Calu3 (cell line): ENCODE measurements at regions not wholly inside any gene's neighbourhood (a gene's known extent, or its start where the extent isn't known, plus 50 kb on each side); places are given as distances from the start of the nearest gene placed in this dataset.

Experiments used
- BruUV-seq: library from RNA; stranded (reverse); fragments of 400-500 nt; replicated peaks from 2 replicates; lab custom pipeline; 2021; lab: Mats Ljungman, UMichigan
- CTCF ChIA-PET: fragments of 300-600 bp; sonication (Branson Sonifier 250); formaldehyde crosslinking; loops from one replicate; lab custom pipeline; 2022; ENCODE audit warnings: antibody characterized with exemption; lab: Charles Lee
- DNase-seq: peaks from one replicate; pipeline ENCODE4 v3.0.0; 2022
- H3K27ac Mint-ChIP-seq: one replicate; pipeline ENCODE4 v1.8.0; 2022; ENCODE audit warnings: mixed read lengths; ENCODE audit not compliant: unreplicated experiment
- H3K27me3 Mint-ChIP-seq: one replicate; pipeline ENCODE4 v1.8.0; 2022; ENCODE audit warnings: mixed read lengths; ENCODE audit not compliant: unreplicated experiment
- H3K36me3 Mint-ChIP-seq: one replicate; pipeline ENCODE4 v1.8.0; 2022; ENCODE audit warnings: mild to moderate bottlenecking, moderate library complexity, mixed read lengths; ENCODE audit not compliant: insufficient read depth, unreplicated experiment
- H3K4me1 Mint-ChIP-seq: one replicate; pipeline ENCODE4 v1.8.0; 2022; ENCODE audit warnings: mild to moderate bottlenecking, low read depth, mixed read lengths; ENCODE audit not compliant: unreplicated experiment
- H3K4me3 Mint-ChIP-seq: one replicate; pipeline ENCODE4 v1.8.0; 2022; ENCODE audit warnings: mild to moderate bottlenecking, low read depth, moderate library complexity, mixed read lengths; ENCODE audit not compliant: unreplicated experiment
- H3K9me3 Mint-ChIP-seq: one replicate; pipeline ENCODE4 v1.8.0; 2022; ENCODE audit warnings: low read depth, mixed read lengths; ENCODE audit not compliant: unreplicated experiment
- intact Hi-C: fragments of 100-400 bp; cut with micrococcal nuclease; formaldehyde crosslinking; loops from one replicate; pipeline ENCODE4 v1.10.0; 2022; ENCODE audit not compliant: unreplicated experiment
- TF ChIP-seq, protein P1 (sequence below): fragments of 200-600 bp; IDR thresholded peaks from one replicate; pipeline ENCODE4 v1.8.0; 2022; ENCODE audit warnings: antibody characterized with exemption; ENCODE audit not compliant: unreplicated experiment

DNA sequence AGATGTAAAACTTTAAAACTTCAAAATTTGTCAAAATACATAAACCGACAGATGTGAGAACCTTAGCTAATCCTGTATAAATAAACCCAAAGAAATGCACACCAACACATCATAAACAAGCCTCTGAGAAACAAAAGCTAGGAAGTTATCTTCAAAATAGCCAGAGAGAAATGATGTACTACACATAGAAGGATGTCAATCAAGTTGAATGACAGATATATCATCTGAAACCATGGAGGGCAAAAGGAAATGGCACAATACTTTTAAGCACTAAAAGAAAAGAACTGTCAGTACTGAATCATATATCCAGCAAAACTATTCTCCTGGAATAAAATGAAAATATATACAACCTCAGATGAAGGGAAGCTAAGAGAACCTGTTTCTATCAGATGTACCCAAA is 595.1 kb upstream of the PTGER4 start:
- no peaks in the 10 kb centered on the region for H3K36me3 Mint-ChIP-seq

DNA sequence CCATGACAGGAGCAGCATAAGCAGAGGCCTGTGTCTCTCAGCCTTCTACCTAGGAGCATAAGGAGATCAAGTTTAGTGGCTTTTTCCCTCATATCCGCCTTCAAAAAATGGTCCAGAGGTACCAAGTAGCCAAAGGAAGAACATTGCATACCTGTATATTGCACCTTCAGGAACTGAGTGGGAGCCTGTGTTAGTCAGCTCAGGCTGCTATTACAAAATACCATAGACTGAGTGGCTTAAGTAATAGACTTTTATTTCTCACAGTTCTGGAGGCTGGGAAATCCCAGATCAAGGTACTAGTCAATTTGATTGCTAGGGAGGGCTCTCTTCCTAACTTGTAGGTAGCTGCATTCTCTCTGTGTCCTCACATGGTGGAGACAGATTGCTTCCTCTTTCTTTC is 597.4 kb upstream of the PTGER4 start:
- no peak for DNase-seq
- intact Hi-C loops = no loop called here
- H3K4me1 Mint-ChIP-seq = no peaks in the 10 kb centered on the region
- H3K4me3 Mint-ChIP-seq = no peak overlapping the region
- H3K36me3 Mint-ChIP-seq = no peaks in the 10 kb centered on the region
- H3K9me3 Mint-ChIP-seq = no peaks in the 10 kb centered on the region
- CTCF ChIA-PET = no interaction called here
- H3K27ac Mint-ChIP-seq = no peak overlapping the region
- BruUV-seq = no TSS peak
- H3K27me3 Mint-ChIP-seq = no peaks in the 10 kb centered on the region
- TF ChIP-seq, protein P1, sequence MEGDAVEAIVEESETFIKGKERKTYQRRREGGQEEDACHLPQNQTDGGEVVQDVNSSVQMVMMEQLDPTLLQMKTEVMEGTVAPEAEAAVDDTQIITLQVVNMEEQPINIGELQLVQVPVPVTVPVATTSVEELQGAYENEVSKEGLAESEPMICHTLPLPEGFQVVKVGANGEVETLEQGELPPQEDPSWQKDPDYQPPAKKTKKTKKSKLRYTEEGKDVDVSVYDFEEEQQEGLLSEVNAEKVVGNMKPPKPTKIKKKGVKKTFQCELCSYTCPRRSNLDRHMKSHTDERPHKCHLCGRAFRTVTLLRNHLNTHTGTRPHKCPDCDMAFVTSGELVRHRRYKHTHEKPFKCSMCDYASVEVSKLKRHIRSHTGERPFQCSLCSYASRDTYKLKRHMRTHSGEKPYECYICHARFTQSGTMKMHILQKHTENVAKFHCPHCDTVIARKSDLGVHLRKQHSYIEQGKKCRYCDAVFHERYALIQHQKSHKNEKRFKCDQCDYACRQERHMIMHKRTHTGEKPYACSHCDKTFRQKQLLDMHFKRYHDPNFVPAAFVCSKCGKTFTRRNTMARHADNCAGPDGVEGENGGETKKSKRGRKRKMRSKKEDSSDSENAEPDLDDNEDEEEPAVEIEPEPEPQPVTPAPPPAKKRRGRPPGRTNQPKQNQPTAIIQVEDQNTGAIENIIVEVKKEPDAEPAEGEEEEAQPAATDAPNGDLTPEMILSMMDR = no peak

More for the DNA sequence above, 595.1 kb upstream of the PTGER4 start:
- H3K9me3 Mint-ChIP-seq = no peaks in the 10 kb centered on the region
- H3K4me3 Mint-ChIP-seq = no peak overlapping the region
- H3K27ac Mint-ChIP-seq = no peak overlapping the region
- DNase-seq = no peak
- CTCF ChIA-PET = no interaction called here
- no peaks in the 10 kb centered on the region for H3K27me3 Mint-ChIP-seq
- BruUV-seq = no TSS peak
- TF ChIP-seq, protein P1 = no peak
- intact Hi-C loops = no loop called here
- H3K4me1 Mint-ChIP-seq = no peaks in the 10 kb centered on the region

DNA sequence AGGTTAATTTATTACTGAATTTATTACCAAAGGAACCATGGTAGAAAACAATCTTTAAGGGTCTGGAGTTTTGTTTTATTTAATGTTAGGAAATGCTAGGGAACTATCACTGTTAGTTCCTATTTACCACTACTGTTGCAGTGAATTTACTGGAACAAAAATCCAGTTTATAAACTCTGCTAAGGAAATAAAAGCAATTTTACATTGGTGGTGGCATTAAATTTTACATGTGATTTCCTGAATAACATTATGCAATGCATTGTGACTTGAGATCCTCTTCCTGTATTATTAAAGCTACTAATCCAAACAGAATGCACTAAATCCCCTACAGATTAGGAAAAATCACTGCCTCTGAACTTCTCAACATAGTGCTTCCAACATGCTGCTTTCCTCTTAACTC is 599.5 kb upstream of the PTGER4 start:
- Mint-ChIP-seq H3K4me1 (no peaks in the 10 kb centered on the region), H3K27ac (no peak overlapping the region), H3K9me3 (no peaks in the 10 kb centered on the region), H3K4me3 (no peak overlapping the region), H3K36me3 (no peaks in the 10 kb centered on the region), H3K27me3 (no peaks in the 10 kb centered on the region)
- intact Hi-C loops = no loop called here
- no peak for DNase-seq
- TF ChIP-seq, protein P1 = no peak
- no TSS peak for BruUV-seq
- CTCF ChIA-PET = no interaction called here

DNA sequence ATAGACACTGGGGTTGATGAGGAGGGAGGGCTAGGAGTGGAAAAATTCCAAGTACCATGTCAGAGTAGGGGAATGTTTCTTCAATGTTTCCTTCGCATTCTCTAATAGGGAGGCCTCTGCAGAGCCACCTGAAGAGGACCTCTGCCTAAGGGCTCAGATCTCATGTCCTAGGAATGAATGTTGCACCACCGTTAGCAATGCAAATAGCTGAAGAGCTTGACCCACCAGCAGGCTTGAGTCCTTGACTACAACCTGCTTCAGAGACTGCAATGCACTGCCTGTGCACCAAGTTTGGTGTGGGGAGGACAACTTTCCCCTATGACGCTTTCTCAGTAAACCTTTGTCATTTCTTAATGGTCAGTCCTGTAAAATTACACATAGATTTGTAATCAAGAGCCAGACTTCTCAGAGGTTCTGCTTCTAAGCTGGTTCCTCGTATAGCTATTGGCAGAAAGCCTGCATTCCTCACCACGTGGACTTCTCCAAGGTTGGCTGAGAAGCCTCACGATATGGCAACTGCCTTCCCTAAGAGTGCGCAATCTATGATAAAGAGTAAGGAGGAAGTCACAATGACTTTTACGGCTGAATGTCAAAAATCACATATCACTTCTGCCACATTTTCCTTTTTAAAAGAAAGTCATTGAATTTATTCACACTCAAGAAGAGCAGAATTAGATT is 600.7 kb upstream of the PTGER4 start:
- no peak for DNase-seq
- TF ChIP-seq, protein P1 = no peak

More for the DNA sequence above, 600.7 kb upstream of the PTGER4 start:
- Mint-ChIP-seq H3K36me3 (no peaks in the 10 kb centered on the region), H3K27me3 (no peaks in the 10 kb centered on the region), H3K9me3 (no peaks in the 10 kb centered on the region), H3K27ac (no peak overlapping the region), H3K4me1 (no peaks in the 10 kb centered on the region), H3K4me3 (no peak overlapping the region)
- intact Hi-C loops = no loop called here
- no TSS peak for BruUV-seq
- CTCF ChIA-PET = no interaction called here
